Ascending aorta (tissue), 2 donors: ENCODE measurements at regions not wholly inside any gene's neighbourhood (a gene's known extent, or its start where the extent isn't known, plus 50 kb on each side); places are given as distances from the start of the nearest gene placed in this dataset.
"Not testable (repeated sequence)": the region's sequence is repeated elsewhere in the genome, so short reads cannot be mapped to it uniquely, and the experiment has no call there.

Experiments
- DNase-seq, 2 donors: peaks; one replicate each; pipeline ENCODE4 v3.0.0-alpha.2; 2019; ENCODE audit warnings: low spot score in 2 of 2
- H3K27ac ChIP-seq, 2 donors: fragments of 200-600 bp; sonication (generic); one replicate each; pipeline ENCODE4 v1.5.1; 2016 to 2017; ENCODE audit warnings: mild to moderate bottlenecking in 1 of 2
- H3K27me3 ChIP-seq: fragments of 200-600 bp; sonication (generic); one replicate; pipeline ENCODE4 v1.5.1; 2017
- H3K36me3 ChIP-seq, 2 donors: fragments of 200-600 bp; sonication (generic); one replicate each; pipeline ENCODE4 v1.5.1; 2016
- H3K4me1 ChIP-seq, 2 donors: fragments of 200-600 bp; sonication (generic); one replicate each; pipeline ENCODE4 v1.5.1; 2016 to 2017; ENCODE audit warnings: mild to moderate bottlenecking in 1 of 2
- H3K4me3 ChIP-seq, 2 donors: fragments of 200-600 bp; sonication (generic); one replicate each; pipeline ENCODE4 v1.5.1; 2016 to 2017; ENCODE audit warnings: mild to moderate bottlenecking in 1 of 2
- H3K9me3 ChIP-seq, 2 donors: fragments of 200-600 bp; sonication (generic); one replicate each; pipeline ENCODE4 v1.5.1; 2016
- intact Hi-C: fragments of 100-400 bp; cut with DNase I; formaldehyde crosslinking; loops from one replicate; pipeline ENCODE4 v1.15.1; 2023
- TF ChIP-seq, protein P1 (sequence below), 3 experiments: fragments of 200-600 bp in 2 of 3; fragments of 450-650 bp in 1 of 3; sonication (generic) in 2 of 3; IDR thresholded peaks; one replicate each; pipeline ENCODE4 v1.5.1; 2016 to 2019; ENCODE audit warnings: antibody characterized with exemption in 3 of 3, mild to moderate bottlenecking in 1 of 3, moderate library complexity in 1 of 3

DNA sequence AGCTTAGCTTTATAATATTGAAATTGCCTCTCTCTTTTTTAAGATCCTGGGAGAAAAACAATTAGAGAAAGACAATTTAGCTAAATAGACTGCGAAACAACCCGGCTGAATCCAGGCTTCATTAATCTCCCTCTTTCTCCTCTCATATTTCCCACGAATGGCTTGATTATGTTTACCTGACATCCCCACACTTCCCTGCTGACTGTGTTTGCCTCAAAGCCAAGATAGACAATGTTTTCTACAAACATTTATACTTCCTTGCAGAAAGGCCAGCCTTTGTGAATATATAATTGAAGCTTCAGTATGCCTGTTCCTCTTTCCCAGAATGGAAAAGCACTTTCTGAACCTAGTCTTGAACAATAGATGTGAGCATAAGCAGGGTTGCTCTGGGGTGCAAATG is 566.8 kb downstream of the PDHA2 start:
- Histone ChIP-seq H3K4me3 (no peak overlapping the region), H3K27me3 (no peaks in the 10 kb centered on the region), H3K27ac (no peak overlapping the region), H3K9me3 (no peaks in the 10 kb centered on the region), H3K36me3 (no peaks in the 10 kb centered on the region), H3K4me1 (no peaks in the 10 kb centered on the region)
- TF ChIP-seq, protein P1, sequence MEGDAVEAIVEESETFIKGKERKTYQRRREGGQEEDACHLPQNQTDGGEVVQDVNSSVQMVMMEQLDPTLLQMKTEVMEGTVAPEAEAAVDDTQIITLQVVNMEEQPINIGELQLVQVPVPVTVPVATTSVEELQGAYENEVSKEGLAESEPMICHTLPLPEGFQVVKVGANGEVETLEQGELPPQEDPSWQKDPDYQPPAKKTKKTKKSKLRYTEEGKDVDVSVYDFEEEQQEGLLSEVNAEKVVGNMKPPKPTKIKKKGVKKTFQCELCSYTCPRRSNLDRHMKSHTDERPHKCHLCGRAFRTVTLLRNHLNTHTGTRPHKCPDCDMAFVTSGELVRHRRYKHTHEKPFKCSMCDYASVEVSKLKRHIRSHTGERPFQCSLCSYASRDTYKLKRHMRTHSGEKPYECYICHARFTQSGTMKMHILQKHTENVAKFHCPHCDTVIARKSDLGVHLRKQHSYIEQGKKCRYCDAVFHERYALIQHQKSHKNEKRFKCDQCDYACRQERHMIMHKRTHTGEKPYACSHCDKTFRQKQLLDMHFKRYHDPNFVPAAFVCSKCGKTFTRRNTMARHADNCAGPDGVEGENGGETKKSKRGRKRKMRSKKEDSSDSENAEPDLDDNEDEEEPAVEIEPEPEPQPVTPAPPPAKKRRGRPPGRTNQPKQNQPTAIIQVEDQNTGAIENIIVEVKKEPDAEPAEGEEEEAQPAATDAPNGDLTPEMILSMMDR (IDR thresholded peaks at IDR 0.05), result no peak
- intact Hi-C loops, result no loop called here
- DNase-seq, result no peak

DNA sequence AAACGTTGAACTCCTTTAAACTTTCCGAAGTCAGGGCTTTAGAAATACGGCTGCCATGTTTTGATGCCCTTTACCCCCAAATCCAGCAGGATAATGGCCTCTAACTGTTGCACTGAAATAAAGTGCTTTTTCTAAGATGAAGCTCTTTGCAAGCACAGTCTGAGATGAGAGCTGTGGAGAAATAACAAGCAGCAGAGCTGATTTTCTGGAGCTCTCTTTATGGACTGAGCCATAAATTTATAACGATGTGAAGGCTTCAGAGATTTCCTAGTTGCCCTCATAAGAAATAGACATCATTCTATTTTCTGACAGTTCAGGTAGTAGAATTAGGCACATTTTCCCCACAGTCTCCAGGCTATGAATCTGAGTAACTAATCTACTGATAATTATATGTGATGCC is 567.3 kb downstream of the PDHA2 start:
- Histone ChIP-seq H3K4me3 (no peak overlapping the region), H3K4me1 (no peaks in the 10 kb centered on the region), H3K9me3 (no peaks in the 10 kb centered on the region), H3K36me3 (no peaks in the 10 kb centered on the region), H3K27me3 (no peaks in the 10 kb centered on the region), H3K27ac (no peak overlapping the region)
- intact Hi-C loops, result no loop called here
- DNase-seq, result no peak
- TF ChIP-seq, protein P1 (IDR thresholded peaks at IDR 0.05), result no peak

DNA sequence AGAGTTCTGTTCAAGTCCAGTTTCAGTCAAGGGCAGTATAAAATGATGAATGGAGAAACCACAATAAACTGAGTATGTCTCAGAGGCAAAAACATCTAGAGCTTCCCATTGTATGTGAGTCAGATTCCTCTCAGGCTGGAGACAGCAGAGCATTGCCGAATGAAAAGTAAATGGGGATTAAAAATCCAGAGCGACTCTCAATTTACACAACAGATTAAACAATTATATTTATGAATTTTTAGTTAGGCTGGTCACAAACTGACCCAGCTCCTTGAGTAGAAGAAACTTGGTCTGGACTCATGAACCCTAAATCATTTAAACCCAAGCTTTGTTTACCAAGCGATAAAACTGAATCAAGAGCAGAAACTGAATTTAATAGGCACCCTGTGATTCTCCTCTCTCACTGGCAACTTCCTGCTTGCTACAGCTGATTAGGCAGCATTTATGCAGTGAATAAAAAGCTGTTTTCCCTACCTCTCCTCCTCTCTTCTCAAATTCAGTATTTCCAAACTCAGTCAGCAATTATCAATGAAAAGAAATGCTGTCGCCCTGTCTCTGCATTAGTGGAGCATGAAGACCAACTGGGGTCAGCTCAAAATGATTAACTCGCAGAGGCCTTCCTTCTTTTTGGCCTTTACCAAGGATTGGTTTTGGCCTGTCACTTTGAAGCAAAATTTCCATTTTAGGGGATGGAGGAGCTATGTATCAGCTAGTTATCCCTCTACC is 568.0 kb downstream of the PDHA2 start:
- no peak for DNase-seq
- H3K9me3 ChIP-seq, result no peaks in the 10 kb centered on the region
- no peak overlapping the region for H3K27ac ChIP-seq
- TF ChIP-seq, protein P1 (IDR thresholded peaks at IDR 0.05), result no peak
- H3K36me3 ChIP-seq, result no peaks in the 10 kb centered on the region
- intact Hi-C loops, result no loop called here
- H3K4me3 ChIP-seq, result no peak overlapping the region
- no peaks in the 10 kb centered on the region for H3K4me1 ChIP-seq
- no peaks in the 10 kb centered on the region for H3K27me3 ChIP-seq

DNA sequence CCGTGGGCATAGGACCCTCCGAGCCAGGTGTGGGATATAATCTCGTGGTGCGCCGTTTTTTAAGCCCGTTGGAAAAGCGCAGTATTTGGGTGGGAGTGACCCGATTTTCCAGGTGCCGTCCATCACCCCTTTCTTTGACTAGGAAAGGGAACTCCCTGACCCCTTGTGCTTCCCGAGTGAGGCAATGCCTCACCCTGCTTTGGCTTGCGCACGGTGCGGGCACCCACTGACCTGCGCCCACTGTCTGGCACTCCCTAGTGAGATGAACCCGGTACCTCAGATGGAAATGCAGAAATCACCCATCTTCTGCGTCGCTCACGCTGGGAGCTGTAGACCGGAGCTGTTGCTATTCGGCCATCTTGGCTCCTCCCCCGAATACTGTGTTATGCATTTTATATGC is 575.0 kb downstream of the PDHA2 start:
- intact Hi-C loops, DNase-seq, H3K36me3 ChIP-seq, H3K27me3 ChIP-seq, H3K4me1 ChIP-seq, H3K9me3 ChIP-seq, H3K4me3 ChIP-seq, H3K27ac ChIP-seq: not testable (repeated sequence)

DNA sequence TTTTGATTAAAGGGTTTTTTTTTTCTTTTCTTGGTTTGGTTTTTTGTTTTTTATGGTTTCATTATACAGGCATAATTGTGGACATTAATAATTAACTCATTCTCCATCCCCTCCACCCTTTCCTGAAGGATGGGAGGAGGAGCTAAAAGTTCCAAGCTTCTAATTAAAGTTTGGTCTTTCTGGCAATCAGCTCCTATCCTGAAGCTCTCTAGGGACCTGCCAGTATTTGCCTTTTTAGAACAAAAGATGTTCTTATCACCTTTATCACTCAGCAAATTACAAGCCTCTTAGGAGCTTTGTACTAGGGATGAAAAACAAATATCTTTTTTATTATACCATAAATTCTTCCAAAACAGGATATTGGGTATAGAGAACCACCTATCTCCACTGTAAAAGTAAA is 589.8 kb downstream of the PDHA2 start:
- no peaks in the 10 kb centered on the region for H3K27me3 ChIP-seq
- intact Hi-C loops, result no loop called here
- H3K9me3 ChIP-seq, result no peaks in the 10 kb centered on the region
- no peaks in the 10 kb centered on the region for H3K4me1 ChIP-seq
- H3K4me3 ChIP-seq, result no peak overlapping the region
- DNase-seq, result no peak
- H3K36me3 ChIP-seq, result no peaks in the 10 kb centered on the region
- H3K27ac ChIP-seq, result no peak overlapping the region
- TF ChIP-seq, protein P1 (IDR thresholded peaks at IDR 0.05), result no peak

DNA sequence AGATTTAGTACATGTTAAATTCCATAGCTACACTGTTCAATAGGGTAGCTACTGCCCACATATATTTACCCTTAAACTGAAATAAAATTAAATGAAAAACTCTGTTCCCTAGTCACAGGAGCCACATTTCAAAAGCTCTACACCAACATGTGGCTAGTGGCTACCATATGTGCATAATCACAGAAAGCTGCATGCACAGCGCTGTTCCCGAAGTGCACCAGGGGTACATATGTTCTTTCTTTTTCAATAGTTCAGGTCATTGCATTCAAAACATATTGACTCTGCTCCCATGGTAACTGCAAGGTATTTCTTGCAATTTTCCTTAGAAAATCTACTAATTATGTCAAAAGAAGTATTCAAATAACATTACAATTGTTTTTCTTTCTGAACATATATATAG is 591.2 kb downstream of the PDHA2 start:
- Histone ChIP-seq H3K27me3 (no peaks in the 10 kb centered on the region), H3K4me1 (no peaks in the 10 kb centered on the region), H3K9me3 (no peaks in the 10 kb centered on the region), H3K36me3 (no peaks in the 10 kb centered on the region), H3K27ac (no peak overlapping the region), H3K4me3 (no peak overlapping the region)
- DNase-seq, result no peak
- intact Hi-C loops, result no loop called here
- TF ChIP-seq, protein P1 (IDR thresholded peaks at IDR 0.05), result no peak
